GM12878 (cell line): ENCODE measurements at regions not wholly inside any gene's neighbourhood (a gene's known extent, or its start where the extent isn't known, plus 50 kb on each side); places are given as distances from the start of the nearest gene placed in this dataset.

Experiments
- BRCA1 ChIP-seq: IDR thresholded peaks from 2 replicates; pipeline ENCODE4 v1.6.1; 2011; ENCODE audit warnings: low read depth, low read length, improper control_type of control experiment
- CBX5 ChIP-seq: sonication (generic); IDR thresholded peaks from 2 replicates; pipeline ENCODE4 v1.6.1; 2016; ENCODE audit warnings: low read depth, moderate library complexity, mild to moderate bottlenecking, inconsistent platforms
- CTCF ChIP-seq, 3 experiments: IDR thresholded peaks in 2 of 3; conservative IDR thresholded peaks in 1 of 3; 2 replicates each; pipeline ENCODE4 v1.5.1; 2011; ENCODE audit warnings: low read depth in 3 of 3, low read length in 3 of 3, mild to moderate bottlenecking in 3 of 3, control low read depth in 2 of 3, moderate library complexity in 2 of 3, inconsistent platforms in 1 of 3, mixed read lengths in 1 of 3; ENCODE audit not compliant: control insufficient read depth in 2 of 3, insufficient read depth in 1 of 3; ENCODE audit errors: extremely low read depth in 1 of 3
- FOXM1 ChIP-seq: IDR thresholded peaks from 2 replicates; pipeline ENCODE4 v1.6.1; 2012; ENCODE audit warnings: low read depth, mild to moderate bottlenecking, inconsistent platforms, low read length, moderate library complexity
- MTA2 ChIP-seq: fragments of 450-650 bp; IDR thresholded peaks from 2 replicates; pipeline ENCODE4 v1.6.1; 2016; ENCODE audit warnings: low read depth, mild to moderate bottlenecking, moderate library complexity
- NBN ChIP-seq: fragments of 450-650 bp; IDR thresholded peaks from 2 replicates; pipeline ENCODE4 v1.6.1; 2016
- POLR2AphosphoS5 ChIP-seq: IDR thresholded peaks from 2 replicates; pipeline ENCODE4 v1.6.1; 2011; ENCODE audit warnings: mild to moderate bottlenecking, low read length, inconsistent platforms
- ZBTB33 ChIP-seq: fragments of 450-650 bp; IDR thresholded peaks from 2 replicates; pipeline ENCODE4 v1.6.1; 2017; ENCODE audit warnings: mild to moderate bottlenecking

GRCh38 chr7:17601921-17602320 is 303.5 kb downstream of the AHR start:
- TF ChIP-seq NBN, result no peak
- no peak for TF ChIP-seq MTA2
- TF ChIP-seq CTCF (IDR thresholded peaks at IDR 0.05 in 2 of 3, conservative IDR thresholded peaks at IDR 0.05 in 1 of 3; ENCODE audit: control insufficient read depth in 2 of 3, extremely low read depth in 1 of 3, insufficient read depth in 1 of 3, low read depth in 3 of 3, low read length in 3 of 3), result no peak
- no peak for TF ChIP-seq POLR2AphosphoS5
- TF ChIP-seq ZBTB33, result no peak
- no peak for TF ChIP-seq CBX5
- TF ChIP-seq FOXM1, result no peak
- no peak for TF ChIP-seq BRCA1
